B cell (primary cell): ENCODE measurements at regions not wholly inside any gene's neighbourhood (a gene's known extent, or its start where the extent isn't known, plus 50 kb on each side); places are given as distances from the start of the nearest gene placed in this dataset.

Experiments
- ATAC-seq: fragments of 200-7000 bp; cut with Tn5 transposase; one replicate; pipeline ENCODE4 v1.10.0; 2021; ENCODE audit warnings: low read depth, mild to moderate bottlenecking, moderate number of reproducible peaks, moderate library complexity
- CTCF ChIA-PET: fragments of 350-600 bp; sonication (Branson Sonifier 250); formaldehyde crosslinking; loops from one replicate; lab custom pipeline; 2021; ENCODE audit warnings: antibody characterized with exemption, inconsistent platforms; lab: Charles Lee
- POLR2A ChIA-PET: fragments of 350-600 bp; sonication (Branson Sonifier 250); formaldehyde crosslinking; loops from one replicate; lab custom pipeline; 2021; ENCODE audit warnings: antibody characterized with exemption; lab: Charles Lee
- DNase-seq: peaks from one replicate; pipeline ENCODE4 v3.0.0; 2013
- H2AFZ ChIP-seq: 2 replicates; pipeline ENCODE4 v1.6.1; 2012; ENCODE audit warnings: mild to moderate bottlenecking, low read depth, low read length; ENCODE audit not compliant: insufficient read depth, poor library complexity, severe bottlenecking
- H3K27ac ChIP-seq, 2 donors: 1 replicate in 1 of 2; 2 replicates in 1 of 2; pipeline ENCODE4 v1.5.1; 2012 to 2013; ENCODE audit warnings: low read length in 2 of 2, mild to moderate bottlenecking in 2 of 2, moderate library complexity in 1 of 2
- H3K27me3 ChIP-seq, 4 experiments: fragments of 200-600 bp in 1 of 4; sonication (generic) in 1 of 4; replicated peaks in 1 of 4; 1 replicate in 2 of 4; 2 replicates in 2 of 4; pipeline versions ENCODE4 v1.6.1 to v1.7.0; 2013 to 2016; ENCODE audit warnings: low read length in 3 of 4, mild to moderate bottlenecking in 2 of 4, mixed read lengths in 1 of 4, moderate library complexity in 1 of 4; ENCODE audit not compliant: insufficient read depth in 4 of 4, control insufficient read depth in 3 of 4; ENCODE audit errors: control extremely low read depth in 1 of 4
- H3K36me3 ChIP-seq, 2 experiments: replicated peaks in 1 of 2; 1 replicate in 1 of 2; 2 replicates in 1 of 2; pipeline versions ENCODE4 v1.6.1 to v1.7.1; 2013; ENCODE audit warnings: low read length in 1 of 2; ENCODE audit not compliant: insufficient read depth in 2 of 2, control insufficient read depth in 1 of 2; ENCODE audit errors: control extremely low read depth in 1 of 2, extremely low read depth in 1 of 2
- H3K4me1 ChIP-seq, 2 donors: fragments of 200-600 bp in 1 of 2; sonication (generic) in 1 of 2; 1 replicate in 1 of 2; 2 replicates in 1 of 2; pipeline versions ENCODE4 v1.5.1 to v1.6.1; 2013 to 2017; ENCODE audit warnings: low read length in 2 of 2; ENCODE audit not compliant: control insufficient read depth in 2 of 2, insufficient read depth in 2 of 2
- H3K4me2 ChIP-seq: replicated peaks from 2 replicates; pipeline ENCODE3; 2012; ENCODE audit warnings: mild to moderate bottlenecking, low read depth, low read length; ENCODE audit not compliant: poor library complexity, severe bottlenecking
- H3K4me3 ChIP-seq, 5 experiments: fragments of 200-600 bp in 1 of 5; sonication (generic) in 1 of 5; 1 replicate in 3 of 5; 2 replicates in 2 of 5; pipeline versions ENCODE4 v1.5.1 to v1.7.0; 2011 to 2016; ENCODE audit warnings: low read length in 4 of 5, mild to moderate bottlenecking in 4 of 5, low read depth in 2 of 5, control low read depth in 1 of 5, moderate library complexity in 1 of 5; ENCODE audit not compliant: insufficient read depth in 1 of 5; ENCODE audit errors: control extremely low read depth in 1 of 5, extremely low read depth in 1 of 5
- H3K79me2 ChIP-seq: fragments of 200-600 bp; sonication (generic); one replicate; pipeline ENCODE4 v1.6.0; 2016; ENCODE audit warnings: low read length; ENCODE audit not compliant: control insufficient read depth, insufficient read depth
- H3K9ac ChIP-seq: fragments of 200-600 bp; sonication (generic); 2 replicates; pipeline ENCODE4 v1.6.1; 2017; ENCODE audit warnings: mild to moderate bottlenecking, low read length, moderate library complexity
- H3K9me3 ChIP-seq, 3 donors: one replicate each; pipeline versions ENCODE4 v1.6.1 to v1.7.1; 2013; ENCODE audit warnings: low read length in 2 of 3; ENCODE audit not compliant: control insufficient read depth in 2 of 3, insufficient read depth in 1 of 3; ENCODE audit errors: control extremely low read depth in 1 of 3
- H4K20me1 ChIP-seq: 2 replicates; pipeline ENCODE4 v1.6.0; 2012; ENCODE audit warnings: mild to moderate bottlenecking, low read length; ENCODE audit not compliant: insufficient read depth, control insufficient read depth, poor library complexity, severe bottlenecking
- H3K27ac Mint-ChIP-seq: one replicate; pipeline ENCODE4 v1.8.0; 2021; ENCODE audit warnings: mixed read lengths
- H3K27me3 Mint-ChIP-seq: one replicate; pipeline ENCODE4 v1.8.0; 2021; ENCODE audit warnings: mixed read lengths
- H3K4me1 Mint-ChIP-seq: one replicate; pipeline ENCODE4 v1.8.0; 2021; ENCODE audit warnings: mixed read lengths
- H3K4me3 Mint-ChIP-seq: one replicate; pipeline ENCODE4 v1.8.0; 2021; ENCODE audit warnings: mixed read lengths
- H3K9me3 Mint-ChIP-seq: one replicate; pipeline ENCODE4 v1.8.0; 2022; ENCODE audit warnings: mixed read lengths; ENCODE audit not compliant: insufficient read depth
- EZH2 ChIP-seq: IDR thresholded peaks from 2 replicates; pipeline ENCODE4 v1.6.1; 2012; ENCODE audit warnings: borderline replicate concordance, low read depth, mild to moderate bottlenecking, moderate library complexity, low read length; ENCODE audit not compliant: insufficient read depth, poor library complexity, severe bottlenecking
- WGBS: methylation state at CpG from one replicate; pipeline ENCODE4 v1.1.5; 2013; ENCODE audit warnings: missing lambda C conversion rate; ENCODE audit not compliant: insufficient coverage; 5-methylcytosine and 5-hydroxymethylcytosine counted together
- intact Hi-C: fragments of 100-400 bp; cut with micrococcal nuclease; formaldehyde crosslinking; loops from one replicate; pipeline ENCODE4 v1.10.0; 2022
- TF ChIP-seq, protein P1 (sequence below): fragments of 200-600 bp; IDR thresholded peaks from one replicate; pipeline ENCODE4 v1.8.0; 2022; ENCODE audit warnings: antibody characterized with exemption, mild to moderate bottlenecking

DNA sequence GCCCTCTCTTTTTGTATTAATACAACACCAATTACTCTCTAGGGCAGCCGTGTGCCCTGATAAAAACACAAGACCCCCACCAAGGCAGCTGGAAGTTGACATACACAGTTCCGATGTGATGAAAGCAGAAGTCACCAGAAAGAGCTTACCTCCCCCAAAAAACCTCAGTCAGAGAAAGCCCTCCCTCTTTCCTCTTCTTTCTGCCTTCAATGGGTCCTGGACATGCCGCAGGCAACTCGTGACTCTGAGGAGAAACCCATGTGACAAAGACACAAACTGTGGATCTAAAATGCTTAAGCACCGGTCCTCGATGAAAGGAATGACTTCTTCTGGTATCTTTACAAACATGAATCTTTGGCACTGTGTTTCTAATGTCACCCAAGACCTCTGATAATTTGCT is 117.7 kb upstream of the CCDC28A start:
- Mint-ChIP-seq H3K27me3 (peaks cover 10% of the 10 kb centered on the region), H3K4me1 (no peaks in the 10 kb centered on the region), H3K4me3 (no peak overlapping the region), H3K9me3 (no peaks in the 10 kb centered on the region), H3K27ac (no peak overlapping the region)
- no peak overlapping the region for H3K4me3 ChIP-seq
- intact Hi-C loops: no loop called here
- H2AFZ ChIP-seq: no peak overlapping the region
- POLR2A ChIA-PET: no interaction called here
- no peak overlapping the region for H3K9ac ChIP-seq
- TF ChIP-seq, protein P1, sequence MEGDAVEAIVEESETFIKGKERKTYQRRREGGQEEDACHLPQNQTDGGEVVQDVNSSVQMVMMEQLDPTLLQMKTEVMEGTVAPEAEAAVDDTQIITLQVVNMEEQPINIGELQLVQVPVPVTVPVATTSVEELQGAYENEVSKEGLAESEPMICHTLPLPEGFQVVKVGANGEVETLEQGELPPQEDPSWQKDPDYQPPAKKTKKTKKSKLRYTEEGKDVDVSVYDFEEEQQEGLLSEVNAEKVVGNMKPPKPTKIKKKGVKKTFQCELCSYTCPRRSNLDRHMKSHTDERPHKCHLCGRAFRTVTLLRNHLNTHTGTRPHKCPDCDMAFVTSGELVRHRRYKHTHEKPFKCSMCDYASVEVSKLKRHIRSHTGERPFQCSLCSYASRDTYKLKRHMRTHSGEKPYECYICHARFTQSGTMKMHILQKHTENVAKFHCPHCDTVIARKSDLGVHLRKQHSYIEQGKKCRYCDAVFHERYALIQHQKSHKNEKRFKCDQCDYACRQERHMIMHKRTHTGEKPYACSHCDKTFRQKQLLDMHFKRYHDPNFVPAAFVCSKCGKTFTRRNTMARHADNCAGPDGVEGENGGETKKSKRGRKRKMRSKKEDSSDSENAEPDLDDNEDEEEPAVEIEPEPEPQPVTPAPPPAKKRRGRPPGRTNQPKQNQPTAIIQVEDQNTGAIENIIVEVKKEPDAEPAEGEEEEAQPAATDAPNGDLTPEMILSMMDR: no peak
- TF ChIP-seq EZH2: no peak
- H3K4me1 ChIP-seq: no peaks in the 10 kb centered on the region
- no peaks in the 10 kb centered on the region for H3K27me3 ChIP-seq
- no peaks in the 10 kb centered on the region for H3K9me3 ChIP-seq
- H3K79me2 ChIP-seq: no peaks in the 10 kb centered on the region
- no peak for ATAC-seq
- H4K20me1 ChIP-seq: no peaks in the 10 kb centered on the region
- CTCF ChIA-PET: interaction anchor here (1.1 kb wide), 1 partner anchor 17 kb away, joined by 3 read pairs; no protein-coding TSS in a partner anchor
- WGBS: 83% methylated on average over 5 of the region's 6 CpGs
- no peak overlapping the region for H3K4me2 ChIP-seq
- DNase-seq: no peak
- no peak overlapping the region for H3K27ac ChIP-seq
- H3K36me3 ChIP-seq: no peaks in the 10 kb centered on the region

GRCh38 chr6:138656364-138657064 is 117.1 kb upstream of the CCDC28A start:
- no peak overlapping the region for H3K4me3 ChIP-seq
- H3K27me3 Mint-ChIP-seq: peaks cover 8% of the 10 kb centered on the region
- no peak overlapping the region for H2AFZ ChIP-seq
- no peak overlapping the region for H3K9ac ChIP-seq
- ChIA-PET CTCF (no interaction called here), POLR2A (no interaction called here)
- 89% methylated on average over 5 of the region's 7 CpGs for WGBS
- H3K79me2 ChIP-seq: no peaks in the 10 kb centered on the region
- H3K4me1 ChIP-seq: no peaks in the 10 kb centered on the region
- H3K27ac Mint-ChIP-seq: no peak overlapping the region
- H3K27ac ChIP-seq: no peak overlapping the region
- H3K9me3 Mint-ChIP-seq: no peaks in the 10 kb centered on the region
- H3K4me1 Mint-ChIP-seq: no peaks in the 10 kb centered on the region
- TF ChIP-seq EZH2: no peak
- TF ChIP-seq, protein P1: no peak
- intact Hi-C loops: no loop called here
- no peaks in the 10 kb centered on the region for H4K20me1 ChIP-seq
- H3K36me3 ChIP-seq: no peaks in the 10 kb centered on the region
- no peak overlapping the region for H3K4me3 Mint-ChIP-seq
- no peaks in the 10 kb centered on the region for H3K27me3 ChIP-seq
- no peaks in the 10 kb centered on the region for H3K9me3 ChIP-seq
- DNase-seq (no peak), ATAC-seq (no peak)
- H3K4me2 ChIP-seq: no peak overlapping the region
